Stimulated activated CD8-positive, alpha-beta memory T cell treated with anti-CD3 and anti-CD28 coated beads, Interleukin-4, amount 100 ng/mL, for 1 hour (primary cell): ENCODE measurements at regions not wholly inside any gene's neighbourhood (a gene's known extent, or its start where the extent isn't known, plus 50 kb on each side); places are given as distances from the start of the nearest gene placed in this dataset.

Experiments used
- DNase-seq, 2 donors: peaks; one replicate each; pipeline ENCODE4 v3.0.0-alpha.2; 2020; ENCODE audit warnings: low read depth in 2 of 2, low spot score in 1 of 2

- no peak for DNase-seq
Observed at GRCh38 chr4:38538517-38538916, 125.5 kb upstream of the KLF3 start.

- DNase-seq: no peak
Observed at GRCh38 chr4:38539501-38539900, 124.5 kb upstream of the KLF3 start.

- DNase-seq: no peak
Observed at GRCh38 chr4:38547052-38547451, 116.9 kb upstream of the KLF3 start.

- DNase-seq: no peak
Observed at GRCh38 chr4:38548256-38548655, 115.7 kb upstream of the KLF3 start.

- no peak for DNase-seq
Observed at GRCh38 chr4:38559374-38559773, 104.6 kb upstream of the KLF3 start.

- no peak for DNase-seq
Observed at GRCh38 chr4:38560340-38560739, 103.7 kb upstream of the KLF3 start.

GRCh38 chr4:38560768-38561558 is 103.0 kb upstream of the KLF3 start:
- no peak for DNase-seq

- DNase-seq: no peak
Observed at GRCh38 chr4:38562751-38563198, 101.2 kb upstream of the KLF3 start.

GRCh38 chr4:38563707-38564495 is 100.1 kb upstream of the KLF3 start:
- no peak for DNase-seq

- DNase-seq: no peak
Observed at GRCh38 chr4:38565271-38566199, 98.5 kb upstream of the KLF3 start.

- DNase-seq: no peak
Observed at GRCh38 chr4:38566806-38567398, 97.1 kb upstream of the KLF3 start.

GRCh38 chr4:38567457-38567856 is 96.5 kb upstream of the KLF3 start:
- no peak for DNase-seq

- no peak for DNase-seq
Observed at GRCh38 chr4:38568768-38569167, 95.2 kb upstream of the KLF3 start.

- DNase-seq: no peak
Observed at GRCh38 chr4:38570647-38571276, 93.2 kb upstream of the KLF3 start.

- no peak for DNase-seq
Observed at GRCh38 chr4:38572793-38573192, 91.2 kb upstream of the KLF3 start.

GRCh38 chr4:38574559-38575333 is 89.3 kb upstream of the KLF3 start:
- no peak for DNase-seq

- no peak for DNase-seq
Observed at GRCh38 chr4:38576767-38577166, 87.2 kb upstream of the KLF3 start.

GRCh38 chr4:38577462-38577861 is 86.5 kb upstream of the KLF3 start:
- no peak for DNase-seq

- no peak for DNase-seq
Observed at GRCh38 chr4:38581426-38582106, 82.4 kb upstream of the KLF3 start.
